ENCODE measurements at regions not wholly inside any gene's neighbourhood (a gene's known extent, or its start where the extent isn't known, plus 50 kb on each side); places are given as distances from the start of the nearest gene placed in this dataset.

DNA sequence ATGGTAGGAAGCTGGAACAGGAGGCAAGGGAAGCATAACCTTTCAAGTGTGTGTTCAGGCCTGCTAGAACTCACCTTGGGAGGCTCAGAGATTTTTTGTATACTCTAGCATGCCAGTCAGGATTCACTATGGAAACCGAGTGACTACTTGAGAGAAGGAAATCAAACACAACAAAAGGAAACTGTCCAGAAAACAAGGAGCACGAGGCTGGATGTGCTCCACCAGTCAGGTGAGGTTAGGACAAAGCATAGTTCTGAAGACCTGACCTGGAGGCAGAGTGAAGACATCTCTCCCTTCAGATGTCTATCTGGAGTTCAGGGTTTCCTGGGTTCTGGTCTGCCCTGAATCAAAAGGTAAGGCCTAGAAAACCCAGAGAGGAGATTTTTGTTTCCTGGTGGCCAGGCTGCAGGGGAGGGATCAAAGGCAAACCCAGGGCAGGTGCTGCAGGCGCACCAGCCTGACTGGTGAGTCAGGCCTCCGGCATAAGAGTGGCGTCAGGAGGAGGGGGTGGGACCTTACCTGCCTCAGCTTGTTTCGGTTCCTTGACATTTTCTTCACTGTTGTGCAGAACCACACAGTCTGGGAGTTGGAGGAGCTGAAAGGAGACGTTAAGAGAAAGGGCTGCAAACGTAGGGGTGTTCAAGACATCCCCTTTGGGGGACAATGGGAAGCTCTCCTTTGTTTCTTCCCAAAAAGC lies 52.2 kb upstream of the OSBPL11 start:
- CTCF ChIA-PET, result interaction anchor here (1.4 to 1.7 kb wide), 2 partner anchors 22 to 62 kb away, joined by 3 to 4 read pairs; no protein-coding TSS in a partner anchor
- DNase-seq (ENCODE audit: low read depth, low spot score), result peak; percentile 57
- TF ChIP-seq FOSL1 (IDR thresholded peaks at IDR 0.05; ENCODE audit: low read depth) (peak; percentile 51), RAD21 (IDR thresholded peaks at IDR 0.05; ENCODE audit: low read depth) (no peak), ZNF274 (IDR thresholded peaks at IDR 0.05; ENCODE audit: low read depth, low read length) (no peak), CEBPB (IDR thresholded peaks at IDR 0.05; ENCODE audit: low read depth) (no peak), JUND (IDR thresholded peaks at IDR 0.05) (peak; percentile 19; the same call in 1 of the 2 replicates), EZH2 (IDR thresholded peaks at IDR 0.05) (no peak), ZFX (IDR thresholded peaks at IDR 0.05) (no peak), TCF7L2 (IDR thresholded peaks at IDR 0.05; ENCODE audit: borderline replicate concordance, extremely low read depth, insufficient read depth, insufficient read length) (peak; percentile 76), POLR2A (IDR thresholded peaks at IDR 0.05; ENCODE audit: borderline replicate concordance, extremely low read depth, insufficient read depth, insufficient read length) (no peak), SP1 (IDR thresholded peaks at IDR 0.05; ENCODE audit: low read depth) (peak; percentile 52; the same call in 1 of the 2 replicates), CBX3 (IDR thresholded peaks at IDR 0.05; ENCODE audit: low read depth) (0 out of 2 replicates have a peak, but pooled peaks have one; percentile 66), SIN3A (IDR thresholded peaks at IDR 0.05; ENCODE audit: low read depth) (no peak), ELF1 (IDR thresholded peaks at IDR 0.05; ENCODE audit: borderline replicate concordance, low read depth) (no peak), SRF (IDR thresholded peaks at IDR 0.05; ENCODE audit: low read depth) (no peak), MAX (IDR thresholded peaks at IDR 0.05) (peak; percentile 53; the same call in 1 of the 2 replicates), POLR2AphosphoS5 (IDR thresholded peaks at IDR 0.05; ENCODE audit: low read depth, low read length) (peak; percentile 64), EZH2phosphoT487 (IDR thresholded peaks at IDR 0.05; ENCODE audit: borderline replicate concordance) (no peak), EGR1 (IDR thresholded peaks at IDR 0.05; ENCODE audit: low read depth) (no peak), YY1 (IDR thresholded peaks at IDR 0.05; ENCODE audit: extremely low read depth, insufficient replicate concordance, low read depth, low read length) (no peak), ZBTB33 (IDR thresholded peaks at IDR 0.05; ENCODE audit: extremely low read depth, insufficient replicate concordance, low read length) (no peak)
- TF ChIP-seq, protein P1, sequence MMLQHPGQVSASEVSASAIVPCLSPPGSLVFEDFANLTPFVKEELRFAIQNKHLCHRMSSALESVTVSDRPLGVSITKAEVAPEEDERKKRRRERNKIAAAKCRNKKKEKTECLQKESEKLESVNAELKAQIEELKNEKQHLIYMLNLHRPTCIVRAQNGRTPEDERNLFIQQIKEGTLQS (IDR thresholded peaks at IDR 0.05), result no peak
- TF ChIP-seq, protein P2, sequence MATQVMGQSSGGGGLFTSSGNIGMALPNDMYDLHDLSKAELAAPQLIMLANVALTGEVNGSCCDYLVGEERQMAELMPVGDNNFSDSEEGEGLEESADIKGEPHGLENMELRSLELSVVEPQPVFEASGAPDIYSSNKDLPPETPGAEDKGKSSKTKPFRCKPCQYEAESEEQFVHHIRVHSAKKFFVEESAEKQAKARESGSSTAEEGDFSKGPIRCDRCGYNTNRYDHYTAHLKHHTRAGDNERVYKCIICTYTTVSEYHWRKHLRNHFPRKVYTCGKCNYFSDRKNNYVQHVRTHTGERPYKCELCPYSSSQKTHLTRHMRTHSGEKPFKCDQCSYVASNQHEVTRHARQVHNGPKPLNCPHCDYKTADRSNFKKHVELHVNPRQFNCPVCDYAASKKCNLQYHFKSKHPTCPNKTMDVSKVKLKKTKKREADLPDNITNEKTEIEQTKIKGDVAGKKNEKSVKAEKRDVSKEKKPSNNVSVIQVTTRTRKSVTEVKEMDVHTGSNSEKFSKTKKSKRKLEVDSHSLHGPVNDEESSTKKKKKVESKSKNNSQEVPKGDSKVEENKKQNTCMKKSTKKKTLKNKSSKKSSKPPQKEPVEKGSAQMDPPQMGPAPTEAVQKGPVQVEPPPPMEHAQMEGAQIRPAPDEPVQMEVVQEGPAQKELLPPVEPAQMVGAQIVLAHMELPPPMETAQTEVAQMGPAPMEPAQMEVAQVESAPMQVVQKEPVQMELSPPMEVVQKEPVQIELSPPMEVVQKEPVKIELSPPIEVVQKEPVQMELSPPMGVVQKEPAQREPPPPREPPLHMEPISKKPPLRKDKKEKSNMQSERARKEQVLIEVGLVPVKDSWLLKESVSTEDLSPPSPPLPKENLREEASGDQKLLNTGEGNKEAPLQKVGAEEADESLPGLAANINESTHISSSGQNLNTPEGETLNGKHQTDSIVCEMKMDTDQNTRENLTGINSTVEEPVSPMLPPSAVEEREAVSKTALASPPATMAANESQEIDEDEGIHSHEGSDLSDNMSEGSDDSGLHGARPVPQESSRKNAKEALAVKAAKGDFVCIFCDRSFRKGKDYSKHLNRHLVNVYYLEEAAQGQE (IDR thresholded peaks at IDR 0.05; ENCODE audit: low read depth), result no peak

More for the DNA sequence above, 52.2 kb upstream of the OSBPL11 start:
- intact Hi-C loops (cut with micrococcal nuclease), result no loop called here
- no peaks in the 10 kb centered on the region for H3K36me3 ChIP-seq (ENCODE audit: control insufficient read depth in 1 of 2, insufficient read depth in 2 of 2, low read length in 2 of 2)
- peak overlapping the region in 1 of 2 experiments; percentile 28; a peak in 2 of 4 replicates for H3K4me3 ChIP-seq (replicated peaks in 1 of 2; ENCODE audit: low read depth in 1 of 2, low read length in 2 of 2)
- H3K4me2 ChIP-seq (ENCODE audit: low read length), result peak overlapping the region; percentile 66
- ChIA-PET POLR2A (interaction anchor here (0.8 kb wide), 1 partner anchor 20 kb away, joined by 3 read pairs; no protein-coding TSS in a partner anchor), RAD21 (ENCODE audit: low non-redundant PET in 1 of 2, low total read pairs in 2 of 2, uncharacterized antibody in 2 of 2, unreplicated experiment in 2 of 2) (no interaction called here)
- H2AFZ ChIP-seq (ENCODE audit: low read depth, low read length, poor library complexity, severe bottlenecking), result peak overlapping the region; percentile 47
- H3K27ac ChIP-seq (ENCODE audit: low read depth, low read length), result peak overlapping the region; percentile 30; the same call in 1 of the 2 replicates
- no peaks in the 10 kb centered on the region for H3K9me2 ChIP-seq (ENCODE audit: insufficient read depth)
- H3K9ac ChIP-seq (ENCODE audit: low read length), result peak overlapping the region; percentile 24
- no peaks in the 10 kb centered on the region for H3K79me2 ChIP-seq (ENCODE audit: insufficient read depth, low read length)
- H3K9me3 ChIP-seq (ENCODE audit: control insufficient read depth in 1 of 2, insufficient read depth in 1 of 2, low read depth in 1 of 2, low read length in 2 of 2), result no peaks in the 10 kb centered on the region
- no peaks in the 10 kb centered on the region for H4K20me1 ChIP-seq (ENCODE audit: insufficient read depth)
- BruUV-seq (replicated peaks), result TSS peak; percentile 60
- peaks cover 18 to 28% of the 10 kb centered on the region in 2 experiments for H3K4me1 ChIP-seq (ENCODE audit: control insufficient read depth in 1 of 2, insufficient read depth in 2 of 2, low read length in 2 of 2)
- no peaks in the 10 kb centered on the region for H3K27me3 ChIP-seq (ENCODE audit: insufficient read depth, low read length)
- ATAC-seq, result peak; percentile 96
